HG03442 (cell line): ENCODE measurements at regions not wholly inside any gene's neighbourhood (a gene's known extent, or its start where the extent isn't known, plus 50 kb on each side); places are given as distances from the start of the nearest gene placed in this dataset.
A peak's percentile ranks its signal among the peaks of the same experiment; 100 is the strongest.
"Not testable (repeated sequence)": the region's sequence is repeated elsewhere in the genome, so short reads cannot be mapped to it uniquely, and the experiment has no call there.

Source experiments
- ATAC-seq: cut with Tn5 transposase; IDR thresholded peaks from one replicate; pipeline ENCODE4 v1.9.1; 2021; ENCODE audit warnings: mild to moderate bottlenecking, moderate library complexity; ENCODE audit not compliant: unreplicated experiment

DNA sequence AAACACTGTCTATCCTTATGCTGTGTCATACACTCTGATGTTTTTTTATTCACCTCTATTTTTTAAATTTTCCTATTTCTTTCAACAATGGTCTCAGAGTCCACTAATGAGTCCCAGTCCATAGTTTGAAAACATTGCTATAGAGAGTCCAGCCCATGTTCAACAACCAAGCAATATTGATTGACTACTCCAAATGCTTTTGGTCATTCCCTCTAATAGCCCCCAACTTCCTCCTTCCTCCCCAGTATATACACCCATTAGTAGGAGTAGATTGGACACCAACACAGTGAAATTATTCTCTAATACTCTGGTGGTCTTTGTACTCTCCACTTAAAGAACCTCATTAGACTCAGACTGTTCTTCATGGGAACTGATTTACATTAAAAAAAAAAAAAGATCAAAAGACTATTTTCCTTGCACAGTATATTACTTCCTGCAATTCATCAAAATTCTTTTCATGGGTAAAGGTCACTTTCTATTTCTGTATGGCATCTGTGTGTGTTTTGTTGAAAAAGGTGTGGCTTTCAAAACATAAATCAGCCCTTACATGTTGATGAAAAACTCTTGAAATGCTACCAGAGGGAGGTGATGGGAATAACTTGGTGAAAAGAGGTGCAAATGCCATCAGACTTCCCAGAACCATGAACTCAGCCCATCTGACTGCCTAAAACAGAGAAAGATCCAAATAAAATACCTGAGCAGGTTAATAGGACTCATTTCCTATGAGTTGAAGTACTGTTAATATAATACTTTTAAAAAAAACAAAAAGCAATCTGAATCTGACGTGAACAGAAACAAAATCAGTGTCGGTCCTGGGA, 250.3 kb upstream of the KLF3 start:
- no peak for ATAC-seq

DNA sequence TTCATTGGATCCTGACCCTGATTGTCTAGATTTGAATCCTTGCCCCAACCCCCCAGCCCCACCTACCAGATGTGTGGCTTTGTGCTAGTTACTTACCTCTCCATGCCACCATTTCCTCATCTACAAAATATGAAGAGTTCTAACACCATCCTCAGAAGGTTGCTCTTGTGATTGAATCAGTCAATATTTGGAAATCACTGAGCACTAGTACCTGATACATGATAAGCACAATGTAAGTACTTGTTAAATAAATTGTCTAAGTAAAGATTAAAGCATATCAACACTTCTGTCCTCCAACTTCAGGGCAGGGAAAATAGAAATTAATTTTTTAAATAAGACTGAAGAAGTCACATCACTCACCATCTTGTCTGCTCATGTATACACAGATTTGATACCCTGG, 249.6 kb upstream of the KLF3 start:
- ATAC-seq, result no peak

DNA sequence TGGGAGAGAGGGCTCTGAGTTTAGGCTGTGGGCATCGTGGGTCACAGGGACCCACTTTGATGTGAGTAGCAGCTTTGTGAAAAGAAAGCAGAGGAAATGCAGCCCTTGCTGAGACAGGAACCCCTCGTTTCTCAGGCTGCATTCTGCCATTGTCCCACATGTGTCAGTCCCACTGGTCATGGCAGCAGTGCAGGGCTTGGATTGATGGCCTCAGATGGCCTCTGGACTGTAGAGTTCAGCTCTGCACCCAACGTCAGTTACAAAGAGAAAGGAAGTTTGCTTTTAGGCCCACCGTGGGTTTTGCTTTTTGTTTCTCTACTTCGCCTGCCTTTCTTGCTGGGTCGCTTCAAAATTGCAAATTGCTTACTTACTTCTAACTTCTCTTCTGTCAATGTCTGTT, 248.3 kb upstream of the KLF3 start:
- ATAC-seq, result no peak

DNA sequence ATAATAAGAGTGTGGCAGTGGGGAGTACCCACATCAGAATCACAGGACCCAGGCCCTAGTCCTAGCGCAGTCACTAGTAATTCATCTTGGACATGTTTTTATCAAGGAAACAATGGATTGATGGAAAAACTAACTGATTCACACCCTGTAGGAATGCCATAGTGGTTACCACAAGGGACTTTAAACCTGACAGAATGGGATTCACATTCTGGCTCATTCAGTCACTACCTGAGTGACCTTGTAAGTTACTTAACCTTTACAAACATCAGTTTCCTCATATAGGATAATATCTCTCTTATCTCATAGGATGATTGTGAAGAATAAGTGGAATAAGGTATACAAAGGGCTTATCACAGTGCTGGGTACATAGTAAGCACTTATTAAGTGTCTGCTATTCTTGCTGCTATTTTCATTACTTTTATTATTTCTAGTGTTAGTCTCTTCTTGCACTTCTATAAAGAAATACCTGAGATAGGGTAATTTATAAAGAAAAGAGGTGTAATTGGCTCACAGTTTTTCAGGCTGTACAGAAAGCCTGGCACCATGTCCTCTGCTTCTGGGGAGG, 247.5 kb upstream of the KLF3 start:
- ATAC-seq, result no peak

DNA sequence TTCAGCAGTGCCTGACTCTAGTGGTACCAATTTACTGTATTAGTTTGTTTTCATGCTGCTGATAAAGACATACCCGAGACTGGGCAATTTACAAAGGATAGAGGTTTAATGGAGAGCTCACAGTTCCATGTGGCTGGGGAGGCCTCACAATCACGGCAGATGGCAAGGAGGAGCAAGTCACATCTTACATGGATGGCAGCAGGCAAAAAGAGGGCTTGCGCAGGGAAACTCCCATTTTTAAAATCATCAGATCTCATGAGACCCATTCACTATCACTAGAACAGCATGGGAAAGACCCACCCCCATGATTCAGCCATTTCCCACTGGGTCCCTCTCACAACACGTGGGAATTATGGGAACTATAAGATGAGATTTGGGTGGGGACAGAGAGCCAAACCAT, 243.7 kb upstream of the KLF3 start:
- not testable (repeated sequence) for ATAC-seq

DNA sequence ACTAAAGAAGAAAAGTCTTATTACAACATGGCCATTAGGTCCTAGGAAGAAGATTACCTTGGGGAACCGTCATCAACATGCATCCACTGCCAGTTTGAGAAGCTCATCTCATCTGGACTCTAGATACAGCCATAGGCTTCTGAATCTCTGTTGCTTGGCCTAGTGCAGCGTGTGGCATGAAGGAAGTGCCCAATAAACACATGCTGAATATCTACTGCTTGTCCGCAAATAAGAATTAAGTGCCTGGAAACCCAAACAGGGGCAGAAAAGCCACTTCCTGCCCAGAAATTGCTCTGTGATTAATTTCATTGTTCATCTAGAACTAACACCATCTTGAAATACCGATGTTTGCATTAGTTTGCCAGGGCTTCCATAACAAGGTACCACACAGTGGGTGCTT, 241.1 kb upstream of the KLF3 start:
- no peak for ATAC-seq

DNA sequence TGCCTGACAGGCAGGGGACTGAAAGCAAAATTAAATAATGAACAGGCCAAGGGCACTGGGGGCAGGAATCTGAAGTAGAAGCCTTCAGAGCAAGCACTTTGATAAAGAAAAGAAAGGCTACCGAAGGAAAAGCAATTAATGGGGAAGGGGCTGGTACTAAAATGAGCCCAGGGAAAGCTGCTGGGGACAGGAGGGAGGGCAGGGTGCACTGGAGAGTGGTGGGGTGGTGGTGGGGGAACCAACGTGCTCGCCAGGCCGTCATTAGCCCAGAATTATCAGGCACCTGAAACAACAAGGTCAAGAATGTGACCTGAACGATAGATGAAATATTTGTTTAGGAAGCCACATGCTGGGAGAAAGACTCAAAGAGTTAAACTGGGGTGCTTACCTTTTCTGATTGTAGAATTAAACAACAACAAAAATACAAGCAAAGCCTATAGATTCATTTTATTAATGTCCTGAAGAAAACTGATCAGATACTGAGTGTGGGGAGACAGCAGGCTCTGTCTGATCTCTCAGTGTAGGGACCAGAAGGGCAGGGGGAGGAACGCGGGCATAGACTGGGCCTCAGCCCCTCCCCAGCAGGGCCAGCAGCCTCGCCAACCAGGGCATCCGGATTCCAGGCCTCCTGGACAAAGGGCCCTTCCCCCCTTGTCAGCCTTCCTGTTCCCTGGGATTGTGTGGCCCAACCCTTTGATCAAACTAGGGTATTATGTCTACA, 239.7 kb upstream of the KLF3 start:
- ATAC-seq, result no peak

DNA sequence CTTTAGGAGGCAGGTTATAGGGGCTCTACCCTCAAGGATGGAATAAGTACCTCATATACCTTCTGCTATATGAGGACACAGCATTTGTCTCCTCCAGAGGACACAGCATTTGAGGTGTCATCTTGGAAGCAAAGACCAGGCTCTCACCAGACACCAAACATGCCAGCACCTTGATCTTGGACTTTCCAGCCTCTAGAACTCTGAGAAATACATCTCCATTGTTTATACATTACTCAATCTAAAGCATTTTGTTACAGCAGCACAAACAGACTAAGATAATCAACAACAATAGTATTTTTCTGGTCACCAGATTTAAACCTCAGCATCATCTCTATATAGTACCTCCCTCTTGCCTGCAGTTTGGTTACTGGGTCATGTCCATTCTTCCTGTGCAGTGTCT, 237.5 kb upstream of the KLF3 start:
- no peak for ATAC-seq

DNA sequence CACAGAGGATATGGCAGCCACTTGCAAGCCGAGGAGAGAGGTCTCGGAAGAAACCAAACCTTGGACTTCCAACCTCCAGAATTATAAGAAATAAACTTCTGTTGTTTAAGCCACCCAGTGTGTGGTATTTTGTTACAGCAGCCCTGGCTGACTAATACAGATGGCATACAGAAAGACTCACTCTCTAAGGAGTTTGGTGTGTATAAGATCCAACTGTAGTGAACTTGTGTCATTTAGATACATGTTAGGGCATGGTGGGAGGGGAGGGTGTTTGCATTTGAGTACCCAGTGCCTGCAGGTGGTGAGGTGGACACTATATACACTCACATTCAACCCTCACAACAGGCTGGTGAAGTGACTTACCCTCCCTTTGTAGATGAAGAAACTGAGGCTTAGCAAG, 233.2 kb upstream of the KLF3 start:
- ATAC-seq, result no peak

DNA sequence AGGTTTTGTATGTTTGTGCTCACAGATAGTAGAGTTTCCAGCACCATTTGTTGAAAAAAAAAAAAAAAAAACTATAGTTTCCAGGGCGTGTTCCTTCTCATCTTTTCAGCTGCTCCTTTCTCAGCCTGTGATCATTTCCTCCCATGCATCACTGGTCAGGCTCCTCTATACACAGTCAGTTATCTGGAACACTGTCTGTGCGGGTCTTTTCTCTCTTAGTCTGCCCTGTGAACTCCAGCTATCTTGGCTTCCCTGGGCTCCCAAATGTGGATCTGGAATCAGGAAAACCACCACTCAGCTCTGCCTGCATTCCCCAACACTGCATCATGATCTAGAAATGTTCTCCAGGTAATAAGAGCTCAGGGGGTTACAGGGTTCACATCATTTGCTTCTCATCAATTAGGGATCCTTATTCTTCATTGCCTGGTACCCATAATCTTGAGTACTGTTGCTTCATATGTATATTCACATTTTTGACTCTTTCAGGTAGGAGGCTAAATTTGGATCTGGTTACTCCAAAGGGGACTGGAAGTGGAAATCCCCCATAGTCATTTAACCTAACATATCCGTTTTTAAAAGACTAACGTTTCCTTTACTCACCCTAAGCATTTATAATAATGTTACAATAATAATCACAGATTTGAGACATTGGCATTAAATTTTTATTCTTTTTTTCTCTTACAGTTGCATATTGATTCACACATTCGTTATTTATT, 221.8 kb upstream of the KLF3 start:
- ATAC-seq, result no peak

DNA sequence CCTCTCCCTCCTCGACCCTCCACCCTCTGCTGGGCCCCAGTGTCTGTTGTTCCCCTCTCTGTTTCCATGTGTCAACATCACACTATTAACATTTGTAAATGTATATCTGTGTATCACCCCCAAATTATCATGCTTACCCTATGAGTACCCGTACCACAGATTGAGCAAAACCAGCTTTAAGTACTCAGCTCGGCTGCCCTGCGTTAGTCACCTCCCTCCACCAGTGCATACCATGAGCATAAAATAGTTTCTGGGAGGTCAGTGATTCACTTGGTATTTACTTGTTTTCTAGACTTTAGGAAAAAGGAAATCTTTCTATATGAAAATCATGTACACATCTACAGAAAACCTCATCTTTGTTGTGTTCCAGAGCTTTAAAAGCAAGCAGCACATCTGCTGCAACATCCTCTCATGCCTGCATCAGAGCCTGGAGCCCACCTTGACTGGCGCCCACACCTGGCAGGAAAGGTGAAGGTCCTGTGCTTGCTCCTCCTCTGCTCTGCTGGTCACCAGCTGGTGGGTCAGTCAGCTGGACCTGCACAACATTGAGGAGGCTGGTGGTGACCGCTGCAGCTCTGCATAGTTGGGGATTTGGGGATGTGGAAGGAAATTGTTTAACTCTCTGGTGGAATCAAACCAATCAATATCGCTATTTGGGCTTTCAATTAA, 214.4 kb upstream of the KLF3 start:
- no peak for ATAC-seq

DNA sequence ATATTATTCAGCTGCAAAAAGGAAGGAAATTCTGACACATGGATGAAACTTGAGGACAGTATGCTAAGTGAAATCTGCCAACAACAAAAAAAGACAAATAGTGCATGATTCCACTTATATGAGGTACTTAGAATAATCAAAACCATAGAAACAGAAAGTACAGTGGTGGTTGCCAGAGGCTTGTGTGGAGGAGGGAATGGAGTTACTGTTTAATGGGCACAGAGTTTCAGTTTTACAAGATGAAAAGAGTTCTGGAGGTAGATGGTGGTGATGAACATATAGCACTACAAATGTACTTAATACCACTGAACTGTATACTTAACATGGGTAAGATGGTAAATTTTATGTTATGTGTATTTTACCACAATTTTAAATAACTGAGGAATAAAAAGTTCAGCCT, 212.0 kb upstream of the KLF3 start:
- no peak for ATAC-seq

DNA sequence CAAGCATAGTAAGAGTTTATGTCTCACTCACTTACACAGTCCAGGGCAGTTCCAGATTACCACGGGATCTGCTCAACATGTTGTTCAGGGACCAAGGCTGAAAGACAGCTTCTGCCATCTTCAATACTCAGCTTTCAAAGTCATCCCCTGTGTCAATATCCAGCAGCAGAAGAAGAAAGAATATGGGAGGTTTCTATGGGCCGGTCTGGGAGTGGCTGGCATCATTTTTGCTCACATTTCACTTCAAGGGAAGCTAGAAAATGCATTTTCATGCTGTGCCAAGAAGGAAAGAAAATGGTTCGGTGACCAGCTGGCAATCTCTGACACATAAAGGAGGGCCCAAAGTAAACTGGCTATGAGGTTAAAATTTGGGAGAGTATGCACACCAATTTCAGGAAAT, 211.5 kb upstream of the KLF3 start:
- ATAC-seq, result no peak

DNA sequence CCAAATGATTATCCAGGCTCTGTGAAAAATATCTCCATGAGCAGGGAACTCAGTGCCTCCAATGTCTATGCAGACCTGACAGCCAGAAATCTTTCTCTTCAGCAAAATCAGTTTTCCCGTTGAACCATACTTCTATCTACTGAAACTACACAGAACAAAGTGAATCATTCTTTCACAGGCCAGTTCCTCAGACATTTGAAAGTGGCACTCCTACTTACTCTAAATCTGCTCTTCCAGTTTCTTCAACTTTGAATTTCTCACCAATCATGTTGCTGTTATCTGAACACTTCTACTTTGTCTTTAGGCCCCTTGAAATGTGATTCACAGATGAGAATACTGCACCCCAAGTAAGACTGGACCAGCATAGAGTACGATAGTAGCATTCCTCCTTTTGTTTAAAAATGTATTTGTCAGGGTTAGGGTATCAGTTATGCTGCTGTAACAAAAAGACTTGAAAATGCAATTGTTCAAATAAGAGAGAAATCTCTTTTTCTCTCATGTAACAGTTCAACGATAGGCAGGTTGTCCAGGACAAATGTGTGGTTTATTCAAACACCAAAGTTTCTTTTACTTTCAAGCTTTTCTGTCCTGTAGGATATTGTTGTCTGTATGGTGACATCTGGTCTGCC, 210.6 kb upstream of the KLF3 start:
- no peak for ATAC-seq

DNA sequence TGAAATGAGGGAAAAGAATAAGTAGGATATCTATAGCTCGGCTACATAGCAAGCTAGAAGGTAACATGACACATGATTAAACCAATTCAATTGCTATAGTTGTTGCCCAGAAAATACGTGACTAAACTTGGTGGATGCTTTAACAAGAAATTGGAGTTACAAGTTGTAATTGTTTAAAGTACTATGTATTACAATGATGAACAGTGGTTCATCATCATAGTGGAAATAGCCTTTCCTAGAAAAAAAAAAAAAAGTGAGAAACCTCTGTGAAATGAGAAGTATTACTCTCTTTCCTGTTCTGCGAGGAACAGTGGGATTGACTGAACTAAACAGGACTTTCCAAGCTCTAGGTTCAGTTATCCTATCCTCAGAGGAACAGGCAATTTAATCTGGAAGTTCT, 209.7 kb upstream of the KLF3 start:
- ATAC-seq, result no peak

DNA sequence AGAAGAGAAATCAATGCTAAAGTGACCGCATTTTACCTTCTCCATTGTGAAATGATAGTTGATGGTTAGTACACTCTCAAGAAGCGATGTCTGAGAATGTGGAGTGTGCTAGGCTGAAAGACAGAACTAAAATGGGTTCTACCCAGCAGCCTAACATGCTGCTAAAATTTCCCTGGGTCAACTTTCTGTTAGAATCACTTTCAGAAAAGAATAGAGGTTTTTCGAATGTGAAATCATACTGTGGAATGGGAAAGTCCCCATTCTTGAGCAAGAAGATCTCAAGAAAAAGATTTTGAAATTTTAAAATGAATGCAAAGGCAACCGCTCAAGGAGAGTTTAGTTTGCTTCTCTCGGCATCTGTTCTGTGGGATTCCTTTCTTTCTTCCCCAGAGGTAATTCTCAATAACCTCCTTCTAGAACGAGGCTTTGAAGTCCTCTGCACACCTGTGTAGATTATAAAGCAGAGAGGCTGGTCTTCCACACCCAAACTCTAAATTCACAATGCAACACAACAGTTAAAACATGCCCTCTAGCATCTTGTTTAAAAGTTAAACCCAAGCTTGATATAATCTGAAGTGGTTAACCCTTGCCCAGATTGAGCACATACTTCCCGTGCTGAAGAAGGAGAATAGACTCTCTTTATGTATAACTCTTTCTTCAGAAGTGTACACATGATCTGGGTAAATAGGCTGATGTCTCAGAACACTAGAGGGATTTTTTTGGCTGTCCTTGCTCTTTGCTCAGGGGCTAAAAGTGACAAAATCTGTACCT, 208.7 kb upstream of the KLF3 start:
- ATAC-seq, result peak; percentile 76

DNA sequence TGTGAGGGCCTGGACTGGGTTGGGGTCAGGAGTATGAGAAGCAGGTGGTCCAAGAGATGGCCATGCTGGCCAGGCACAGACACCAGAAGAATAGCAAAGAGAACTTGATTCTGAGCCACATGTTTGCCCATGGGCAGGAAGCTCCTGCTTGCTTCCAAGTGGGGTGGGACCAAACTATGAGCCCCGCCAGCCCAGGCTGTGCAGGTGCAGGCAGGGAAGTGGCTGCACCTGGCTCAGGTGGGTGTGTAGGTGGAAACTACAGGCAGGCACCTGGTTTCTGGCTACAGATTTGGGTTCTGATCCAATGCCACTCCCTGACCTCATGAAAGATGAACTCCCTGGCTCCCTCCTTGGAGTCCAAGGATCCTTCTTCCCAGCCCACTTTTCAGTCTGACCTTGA, 207.9 kb upstream of the KLF3 start:
- no peak for ATAC-seq

DNA sequence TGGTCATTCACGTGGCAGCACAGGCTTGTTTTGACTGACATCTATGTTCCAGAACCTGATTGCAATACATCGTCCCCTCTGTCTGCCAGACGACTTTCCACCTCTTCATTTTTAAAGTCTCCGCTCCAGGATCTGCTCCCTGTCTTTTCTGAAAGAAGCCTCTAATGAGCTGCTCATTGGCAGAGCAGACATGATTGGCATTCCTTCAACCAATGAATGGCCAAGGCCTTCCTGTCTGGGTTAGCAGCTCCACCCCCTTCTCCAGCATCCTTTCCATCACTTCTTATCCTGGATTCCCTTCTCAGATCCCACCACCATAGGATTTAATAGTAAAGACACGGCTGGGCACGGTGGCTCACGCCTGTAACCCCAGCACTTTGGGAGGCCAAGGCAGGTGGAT, 202.7 kb upstream of the KLF3 start:
- no peak for ATAC-seq

DNA sequence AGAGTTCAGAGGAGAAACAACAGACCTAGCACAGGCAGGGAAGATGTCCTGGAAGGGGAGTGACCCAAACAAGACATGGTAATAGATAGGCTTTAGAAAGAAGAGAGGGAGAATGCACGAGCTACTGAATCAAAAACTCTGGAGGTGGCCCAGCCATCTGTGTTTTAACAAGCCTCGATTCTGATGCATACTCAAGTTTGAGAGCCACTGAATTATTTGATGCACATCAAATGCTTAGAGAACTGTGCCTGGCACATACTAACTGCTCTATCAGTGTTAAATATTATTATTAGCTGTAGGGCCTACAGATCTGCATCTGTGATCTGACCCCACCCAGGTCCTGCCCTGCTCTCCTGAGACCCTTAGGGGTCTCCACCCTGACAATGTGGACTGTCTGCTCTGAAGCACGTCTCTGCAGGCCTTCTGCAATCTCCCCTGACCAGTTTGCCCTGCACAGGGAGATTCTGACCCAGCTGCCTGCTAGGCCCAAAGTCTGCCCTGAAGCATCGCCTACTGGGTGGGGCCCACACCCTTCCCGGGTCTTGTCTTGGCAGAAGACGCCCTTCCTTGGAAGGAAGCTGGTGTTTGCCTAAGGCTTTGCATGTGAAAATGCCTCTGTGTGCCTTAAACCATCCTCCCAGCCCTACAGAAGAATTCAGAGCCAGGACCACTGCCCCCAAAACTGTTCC, 201.5 kb upstream of the KLF3 start:
- ATAC-seq, result no peak
